ENCODE measurements at regions not wholly inside any gene's neighbourhood (a gene's known extent, or its start where the extent isn't known, plus 50 kb on each side); places are given as distances from the start of the nearest gene placed in this dataset.

DNA sequence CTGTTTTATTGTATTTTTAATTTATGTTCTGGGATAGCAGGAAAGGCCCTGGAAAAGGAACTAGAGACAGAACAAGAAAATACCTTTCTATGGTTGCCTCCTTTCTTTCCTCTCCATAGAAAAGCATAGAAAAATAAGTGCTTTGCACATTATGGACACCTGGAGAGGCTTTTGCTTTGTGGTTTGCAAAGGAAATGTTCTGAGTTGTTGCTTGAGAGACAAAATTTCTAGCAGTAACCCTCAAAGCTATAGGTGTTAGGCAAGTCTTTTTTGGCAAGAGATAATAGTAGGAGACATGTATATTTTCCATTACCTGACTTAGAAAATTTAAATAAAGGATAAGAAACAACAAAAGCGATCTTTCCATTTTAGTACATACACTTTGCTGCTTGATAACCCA is 378.6 kb upstream of the PRKCQ start:
- no peak for TF ChIP-seq CTCF (conservative IDR thresholded peaks at IDR 0.05; ENCODE audit: low read depth, low read length)
- no peak overlapping the region for H3K4me3 ChIP-seq (ENCODE audit: low read depth, low read length)
- DNase-seq (ENCODE audit: low read depth) = no peak

DNA sequence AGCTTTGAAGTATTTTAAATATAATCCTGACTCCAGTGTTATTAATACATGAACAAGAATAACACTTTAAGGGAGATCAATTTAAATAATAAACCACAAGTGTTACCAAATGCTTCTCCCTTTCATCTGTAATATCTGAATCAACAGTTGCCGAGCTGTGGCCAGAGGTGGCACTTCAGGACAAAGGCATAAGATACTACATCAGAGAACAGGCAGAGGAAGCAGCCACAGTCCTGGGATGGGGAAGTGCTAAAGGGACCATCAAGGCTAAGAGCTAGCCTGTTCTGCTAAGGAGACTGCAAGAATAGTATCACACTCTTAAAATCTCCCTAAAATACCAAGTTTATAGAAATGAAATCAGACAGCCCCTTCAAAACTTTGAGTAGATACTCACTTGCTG is 378.2 kb upstream of the PRKCQ start:
- no peak for TF ChIP-seq CTCF (conservative IDR thresholded peaks at IDR 0.05; ENCODE audit: low read depth, low read length)
- DNase-seq (ENCODE audit: low read depth) = no peak
- no peak overlapping the region for H3K4me3 ChIP-seq (ENCODE audit: low read depth, low read length)

- no peak for DNase-seq (ENCODE audit: low read depth)
- no peak overlapping the region for H3K4me3 ChIP-seq (ENCODE audit: low read depth, low read length)
- no peak for TF ChIP-seq CTCF (conservative IDR thresholded peaks at IDR 0.05; ENCODE audit: low read depth, low read length)
Measured at GRCh38 chr10:6957851-6958250, 377.8 kb upstream of the PRKCQ start.

- no peak overlapping the region for H3K4me3 ChIP-seq (ENCODE audit: low read depth, low read length)
- no peak for TF ChIP-seq CTCF (conservative IDR thresholded peaks at IDR 0.05; ENCODE audit: low read depth, low read length)
- no peak for DNase-seq (ENCODE audit: low read depth)
Measured at GRCh38 chr10:6956562-6956961, 376.5 kb upstream of the PRKCQ start.

GRCh38 chr10:6953271-6953801 is 373.3 kb upstream of the PRKCQ start:
- DNase-seq (ENCODE audit: low read depth) = no peak
- H3K4me3 ChIP-seq (ENCODE audit: low read depth, low read length) = no peak overlapping the region
- no peak for TF ChIP-seq CTCF (conservative IDR thresholded peaks at IDR 0.05; ENCODE audit: low read depth, low read length)

DNA sequence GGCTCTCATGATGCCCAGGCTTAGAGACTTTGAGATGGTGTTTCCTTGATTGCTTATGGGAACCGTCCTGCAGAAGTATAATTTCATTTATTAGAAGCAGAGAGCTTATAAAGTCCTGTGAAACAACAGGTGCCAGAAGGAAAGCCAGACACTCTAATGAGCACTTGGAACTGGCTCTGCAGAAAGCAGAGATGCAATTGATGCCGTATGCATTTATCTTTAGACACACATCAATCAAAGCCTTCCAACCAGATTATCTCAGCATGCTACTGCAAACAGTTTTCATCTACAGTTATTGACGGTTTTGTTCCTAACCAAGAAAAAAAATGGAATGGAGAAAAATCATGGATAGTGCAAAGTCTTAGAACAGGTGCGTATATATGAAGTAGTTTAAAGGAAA is 371.7 kb upstream of the PRKCQ start:
- no peak for TF ChIP-seq CTCF (conservative IDR thresholded peaks at IDR 0.05; ENCODE audit: low read depth, low read length)
- no peak for DNase-seq (ENCODE audit: low read depth)

GRCh38 chr10:6950133-6950532 is 370.1 kb upstream of the PRKCQ start:
- TF ChIP-seq CTCF (conservative IDR thresholded peaks at IDR 0.05; ENCODE audit: low read depth, low read length) = no peak
- DNase-seq (ENCODE audit: low read depth) = no peak
- H3K4me3 ChIP-seq (ENCODE audit: low read depth, low read length) = no peak overlapping the region

More for the DNA sequence above, 371.7 kb upstream of the PRKCQ start:
- H3K4me3 ChIP-seq (ENCODE audit: low read depth, low read length) = no peak overlapping the region
